LNCAP (cell line): ENCODE measurements at regions not wholly inside any gene's neighbourhood (a gene's known extent, or its start where the extent isn't known, plus 50 kb on each side); places are given as distances from the start of the nearest gene placed in this dataset.

ENCODE experiments used
- CTCF ChIP-seq: fragments of 450-650 bp; IDR thresholded peaks from 2 replicates; pipeline ENCODE4 v1.5.1; 2017; ENCODE audit warnings: mild to moderate bottlenecking

- TF ChIP-seq CTCF = no peak
Measured at GRCh38 chr10:6711408-6711841, 131.3 kb upstream of the PRKCQ start.

- no peak for TF ChIP-seq CTCF
Measured at GRCh38 chr10:6707352-6707751, 127.3 kb upstream of the PRKCQ start.

- TF ChIP-seq CTCF = no peak
Measured at GRCh38 chr10:6706725-6707124, 126.6 kb upstream of the PRKCQ start.

- no peak for TF ChIP-seq CTCF
Measured at GRCh38 chr10:6704896-6705295, 124.8 kb upstream of the PRKCQ start.

GRCh38 chr10:6702030-6702429 is 122.0 kb upstream of the PRKCQ start:
- TF ChIP-seq CTCF = no peak

- no peak for TF ChIP-seq CTCF
Measured at GRCh38 chr10:6701289-6701688, 121.2 kb upstream of the PRKCQ start.

GRCh38 chr10:6700066-6700465 is 120.0 kb upstream of the PRKCQ start:
- TF ChIP-seq CTCF = no peak

- TF ChIP-seq CTCF = no peak
Measured at GRCh38 chr10:6699336-6699735, 119.3 kb upstream of the PRKCQ start.
